ENCODE measurements at regions not wholly inside any gene's neighbourhood (a gene's known extent, or its start where the extent isn't known, plus 50 kb on each side); places are given as distances from the start of the nearest gene placed in this dataset.

DNA sequence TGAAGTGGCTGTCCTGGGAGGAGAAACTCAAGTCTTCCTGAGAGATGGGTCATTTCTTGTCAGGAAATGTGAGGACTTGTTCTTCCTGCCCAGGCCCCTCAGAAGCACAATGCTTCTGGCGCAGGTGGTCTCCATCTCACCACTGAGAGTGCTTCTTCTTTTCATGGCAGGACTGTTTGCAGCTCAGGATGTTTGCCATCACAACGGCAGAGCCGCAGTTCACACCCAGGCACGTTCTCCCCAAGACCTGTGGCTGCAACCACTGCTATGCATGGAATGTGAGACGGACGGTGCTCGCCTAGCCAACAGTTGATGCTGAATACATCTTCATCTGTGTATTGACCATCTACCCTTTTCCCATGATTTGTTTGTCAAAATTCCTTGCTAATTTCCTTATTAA is 216.3 kb downstream of the GADD45G start:
- TF ChIP-seq, protein P1, sequence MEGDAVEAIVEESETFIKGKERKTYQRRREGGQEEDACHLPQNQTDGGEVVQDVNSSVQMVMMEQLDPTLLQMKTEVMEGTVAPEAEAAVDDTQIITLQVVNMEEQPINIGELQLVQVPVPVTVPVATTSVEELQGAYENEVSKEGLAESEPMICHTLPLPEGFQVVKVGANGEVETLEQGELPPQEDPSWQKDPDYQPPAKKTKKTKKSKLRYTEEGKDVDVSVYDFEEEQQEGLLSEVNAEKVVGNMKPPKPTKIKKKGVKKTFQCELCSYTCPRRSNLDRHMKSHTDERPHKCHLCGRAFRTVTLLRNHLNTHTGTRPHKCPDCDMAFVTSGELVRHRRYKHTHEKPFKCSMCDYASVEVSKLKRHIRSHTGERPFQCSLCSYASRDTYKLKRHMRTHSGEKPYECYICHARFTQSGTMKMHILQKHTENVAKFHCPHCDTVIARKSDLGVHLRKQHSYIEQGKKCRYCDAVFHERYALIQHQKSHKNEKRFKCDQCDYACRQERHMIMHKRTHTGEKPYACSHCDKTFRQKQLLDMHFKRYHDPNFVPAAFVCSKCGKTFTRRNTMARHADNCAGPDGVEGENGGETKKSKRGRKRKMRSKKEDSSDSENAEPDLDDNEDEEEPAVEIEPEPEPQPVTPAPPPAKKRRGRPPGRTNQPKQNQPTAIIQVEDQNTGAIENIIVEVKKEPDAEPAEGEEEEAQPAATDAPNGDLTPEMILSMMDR (IDR thresholded peaks at IDR 0.05): no peak
- TF ChIP-seq POLR2A (IDR thresholded peaks at IDR 0.05): no peak
- no peak for DNase-seq
- Histone ChIP-seq H3K27me3 (no peaks in the 10 kb centered on the region), H3K4me1 (no peaks in the 10 kb centered on the region), H3K9me3 (no peaks in the 10 kb centered on the region), H3K36me3 (no peaks in the 10 kb centered on the region), H3K27ac (no peak overlapping the region), H3K4me3 (no peak overlapping the region)
- intact Hi-C loops (cut with DNase I; ENCODE audit: low total_unique reads): no loop called here

DNA sequence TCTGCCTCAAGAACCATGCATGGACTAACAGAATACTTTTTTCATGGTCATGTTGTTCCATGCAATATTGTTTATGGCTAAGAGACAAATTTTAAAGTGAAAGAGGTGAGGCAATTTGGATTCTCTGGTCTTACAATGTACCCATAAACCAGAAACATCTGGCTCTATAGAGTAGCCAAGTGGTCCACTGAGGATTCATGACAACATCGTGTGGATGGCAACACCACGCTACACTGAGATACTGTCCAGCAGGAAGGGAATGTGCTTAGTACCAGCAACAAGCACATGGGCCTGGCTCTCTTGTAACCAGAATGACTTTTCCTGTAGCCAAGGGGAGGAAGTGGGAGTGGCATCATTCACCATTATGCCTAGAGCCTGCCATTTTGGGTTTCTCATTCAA is 218.2 kb downstream of the GADD45G start:
- TF ChIP-seq, protein P1 (IDR thresholded peaks at IDR 0.05): no peak
- no peak for TF ChIP-seq POLR2A (IDR thresholded peaks at IDR 0.05)
- Histone ChIP-seq H3K9me3 (no peaks in the 10 kb centered on the region), H3K4me1 (no peaks in the 10 kb centered on the region), H3K27me3 (no peaks in the 10 kb centered on the region), H3K4me3 (no peak overlapping the region), H3K27ac (no peak overlapping the region), H3K36me3 (no peaks in the 10 kb centered on the region)
- intact Hi-C loops (cut with DNase I; ENCODE audit: low total_unique reads): no loop called here
- no peak for DNase-seq

DNA sequence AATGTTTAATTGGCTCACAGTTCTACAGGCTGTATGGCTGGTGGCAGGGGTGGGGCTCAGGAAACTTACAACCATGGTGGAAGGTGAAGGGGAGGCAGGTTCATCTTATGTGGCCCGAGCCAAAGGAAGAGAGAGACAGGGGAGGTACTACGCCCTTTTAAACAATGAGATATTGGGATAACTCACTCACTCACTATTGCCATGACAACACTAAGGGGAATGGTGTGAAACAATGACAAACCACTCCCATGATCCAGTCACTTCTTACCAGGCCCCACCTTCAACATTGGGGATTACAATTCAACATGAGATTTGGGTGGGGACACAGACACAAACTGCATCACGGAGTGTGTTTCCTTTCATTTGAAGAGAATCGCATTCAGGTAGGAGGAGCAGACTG is 220.9 kb downstream of the GADD45G start:
- H3K4me3 ChIP-seq: no peak overlapping the region
- DNase-seq: no peak
- TF ChIP-seq, protein P1 (IDR thresholded peaks at IDR 0.05): no peak
- no peak for TF ChIP-seq POLR2A (IDR thresholded peaks at IDR 0.05)
- H3K27ac ChIP-seq: no peak overlapping the region
- intact Hi-C loops (cut with DNase I; ENCODE audit: low total_unique reads): no loop called here
- H3K36me3 ChIP-seq: no peaks in the 10 kb centered on the region
- H3K4me1 ChIP-seq: no peaks in the 10 kb centered on the region
- no peaks in the 10 kb centered on the region for H3K9me3 ChIP-seq
- H3K27me3 ChIP-seq: no peaks in the 10 kb centered on the region

DNA sequence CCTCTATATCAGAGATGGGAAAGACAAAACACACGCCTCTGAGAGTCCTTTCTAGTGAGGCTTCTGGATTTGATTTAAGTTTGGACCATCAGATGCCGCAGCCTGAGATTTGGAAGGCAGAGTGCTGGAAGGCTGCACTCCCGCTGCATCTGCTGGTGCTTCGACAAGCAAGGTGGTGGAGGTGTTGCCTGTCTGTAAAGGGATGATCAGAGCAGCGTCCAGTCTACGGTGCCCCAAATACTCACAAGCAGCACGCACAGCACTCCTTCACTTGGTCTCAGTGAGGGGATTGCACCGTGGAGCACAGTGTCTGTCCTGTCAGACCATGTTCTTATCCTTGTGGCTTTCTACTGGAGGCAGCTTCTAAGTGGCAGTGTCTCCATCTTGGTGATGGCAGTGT is 221.4 kb downstream of the GADD45G start:
- Histone ChIP-seq H3K36me3 (no peaks in the 10 kb centered on the region), H3K27ac (no peak overlapping the region), H3K4me3 (no peak overlapping the region), H3K9me3 (no peaks in the 10 kb centered on the region), H3K4me1 (no peaks in the 10 kb centered on the region), H3K27me3 (no peaks in the 10 kb centered on the region)
- no peak for DNase-seq
- TF ChIP-seq POLR2A (IDR thresholded peaks at IDR 0.05): no peak
- TF ChIP-seq, protein P1 (IDR thresholded peaks at IDR 0.05): no peak
- intact Hi-C loops (cut with DNase I; ENCODE audit: low total_unique reads): no loop called here

DNA sequence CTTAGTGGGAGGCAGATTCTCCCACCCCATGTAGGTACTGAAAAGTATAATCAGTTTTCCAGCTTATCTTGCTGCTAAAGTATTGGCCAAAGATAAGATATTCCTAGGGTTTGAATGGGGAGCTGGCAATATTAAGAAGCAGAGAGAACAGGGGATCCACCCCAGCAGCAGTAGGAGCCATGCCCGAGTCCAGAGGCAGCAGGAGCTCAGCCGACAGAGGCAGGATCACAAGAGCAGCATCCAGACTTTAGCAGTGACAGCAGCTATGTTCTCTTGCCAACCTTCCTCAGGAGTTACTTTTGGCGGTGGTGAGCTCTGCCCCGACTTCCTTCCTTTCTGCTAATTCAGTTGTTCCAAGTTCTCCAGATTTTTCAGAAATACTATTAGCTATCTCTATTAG is 224.5 kb downstream of the GADD45G start:
- H3K9me3 ChIP-seq: no peaks in the 10 kb centered on the region
- intact Hi-C loops (cut with DNase I; ENCODE audit: low total_unique reads): no loop called here
- no peak for TF ChIP-seq POLR2A (IDR thresholded peaks at IDR 0.05)
- TF ChIP-seq, protein P1 (IDR thresholded peaks at IDR 0.05): no peak
- no peak overlapping the region for H3K27ac ChIP-seq
- no peak overlapping the region for H3K4me3 ChIP-seq
- no peak for DNase-seq
- H3K36me3 ChIP-seq: no peaks in the 10 kb centered on the region
- no peaks in the 10 kb centered on the region for H3K27me3 ChIP-seq
- H3K4me1 ChIP-seq: no peaks in the 10 kb centered on the region
